Omental fat pad (tissue), 3 donors: ENCODE measurements at regions not wholly inside any gene's neighbourhood (a gene's known extent, or its start where the extent isn't known, plus 50 kb on each side); places are given as distances from the start of the nearest gene placed in this dataset.

ENCODE experiments used
- ATAC-seq: fragments of 150-250 bp; one replicate; pipeline ENCODE4 v1.9.1; 2016; ENCODE audit warnings: mild to moderate bottlenecking, moderate library complexity; ENCODE audit not compliant: low FRiP score
- DNase-seq: peaks from one replicate; pipeline ENCODE4 v3.0.0-alpha.2; 2019; ENCODE audit warnings: low spot score
- CTCF ChIP-seq, 3 donors: fragments of 450-650 bp; IDR thresholded peaks; one replicate each; pipeline ENCODE4 v1.5.1; 2016 to 2017; ENCODE audit warnings: antibody characterized with exemption in 3 of 3, mild to moderate bottlenecking in 3 of 3, moderate library complexity in 2 of 3

GRCh38 chr21:39124681-39125251, 58.5 kb downstream of the PSMG1 start:
- ATAC-seq: no peak
- DNase-seq: no peak

GRCh38 chr21:39123375-39123774, 59.9 kb downstream of the PSMG1 start:
- ATAC-seq: no peak
- no peak for TF ChIP-seq CTCF (IDR thresholded peaks at IDR 0.05)
- no peak for DNase-seq

More at GRCh38 chr21:39124681-39125251, 58.5 kb downstream of the PSMG1 start:
- no peak for TF ChIP-seq CTCF (IDR thresholded peaks at IDR 0.05)

GRCh38 chr21:39121600-39122355, 61.5 kb downstream of the PSMG1 start:
- ATAC-seq: no peak
- DNase-seq: no peak
- TF ChIP-seq CTCF (IDR thresholded peaks at IDR 0.05): no peak

GRCh38 chr21:39120876-39121599, 62.2 kb downstream of the PSMG1 start:
- ATAC-seq (no peak), DNase-seq (no peak)
- TF ChIP-seq CTCF (IDR thresholded peaks at IDR 0.05): no peak

- TF ChIP-seq CTCF (IDR thresholded peaks at IDR 0.05): no peak
- DNase-seq (no peak), ATAC-seq (no peak)
These were observed 63.4 kb downstream of the PSMG1 start for GRCh38 chr21:39119891-39120290.

GRCh38 chr21:39118604-39119215, 64.5 kb downstream of the PSMG1 start:
- ATAC-seq: no peak
- no peak for TF ChIP-seq CTCF (IDR thresholded peaks at IDR 0.05)
- DNase-seq: no peak
